GM12878 (cell line): ENCODE measurements at regions not wholly inside any gene's neighbourhood (a gene's known extent, or its start where the extent isn't known, plus 50 kb on each side); places are given as distances from the start of the nearest gene placed in this dataset.

Source experiments
- ATAC-seq: fragments of 200-7000 bp; cut with Tn5 transposase; 3 replicates; pipeline ENCODE4 v1.9.1; 2020; ENCODE audit warnings: mild to moderate bottlenecking, moderate library complexity
- BruUV-seq: library from RNA; stranded (reverse); fragments of 400-500 nt; replicated peaks from 2 replicates; lab custom pipeline; 2021; lab: Mats Ljungman, UMichigan
- CTCF ChIA-PET: fragments of 300-600 bp; sonication (Branson Sonifier 250); formaldehyde crosslinking; extraction: SDS; loops from one replicate; lab custom pipeline; 2021; ENCODE audit warnings: inconsistent platforms; lab: Yijun Ruan, JAX
- POLR2A ChIA-PET: fragments of 350-600 bp; formaldehyde crosslinking; extraction: SDS; loops from one replicate; lab custom pipeline; 2021; ENCODE audit warnings: inconsistent platforms; lab: Charles Lee
- RAD21 ChIA-PET: fragments of 300-600 bp; sonication (Branson Sonifier 250); formaldehyde crosslinking; loops from one replicate; lab custom pipeline; 2023; ENCODE audit warnings: antibody characterized with exemption; ENCODE audit not compliant: unreplicated experiment; lab: Charles Lee
- SMC1A ChIA-PET: fragments of 300-600 bp; sonication (Branson Sonifier 250); formaldehyde crosslinking; loops from one replicate; lab custom pipeline; 2023; ENCODE audit not compliant: unreplicated experiment, uncharacterized antibody; lab: Charles Lee
- DNase-seq: peaks from one replicate; pipeline ENCODE4 v3.0.0-alpha.2; 2011; ENCODE audit warnings: low read depth, low spot score
- FAIRE-seq: peaks from 3 replicates; lab custom pipeline; 2011; peaks lifted over from hg19 to GRCh38; lab: Jason Lieb, UNC
- H2AFZ ChIP-seq: 2 replicates; pipeline ENCODE4 v1.6.0; 2011; ENCODE audit warnings: low read depth, low read length, control low read depth; ENCODE audit not compliant: control insufficient read depth
- H3K27ac ChIP-seq: 2 replicates; pipeline ENCODE4 v1.5.1; 2011; ENCODE audit warnings: control low read depth; ENCODE audit not compliant: control insufficient read depth, insufficient read depth
- H3K27me3 ChIP-seq, 2 experiments: replicated peaks in 1 of 2; 2 replicates each; pipeline versions ENCODE4 v1.6.0 to v1.6.1; 2011; ENCODE audit warnings: low read length in 1 of 2; ENCODE audit not compliant: control insufficient read depth in 2 of 2, insufficient read depth in 2 of 2
- H3K36me3 ChIP-seq, 2 experiments: 2 replicates each; pipeline ENCODE4 v1.5.1; 2011; ENCODE audit warnings: low read length in 1 of 2; ENCODE audit not compliant: control insufficient read depth in 2 of 2, insufficient read depth in 2 of 2
- H3K4me1 ChIP-seq: 2 replicates; pipeline ENCODE4 v1.6.1; 2011; ENCODE audit warnings: mild to moderate bottlenecking, low read length, moderate library complexity, mixed read lengths; ENCODE audit not compliant: control insufficient read depth, insufficient read depth
- H3K4me2 ChIP-seq: 2 replicates; pipeline ENCODE4 v1.6.0; 2011; ENCODE audit warnings: control low read depth; ENCODE audit not compliant: control insufficient read depth, insufficient read depth
- H3K4me3 ChIP-seq: fragments of 200-600 bp; sonication (generic); 2 replicates; pipeline ENCODE4 v1.5.1; 2016
- H3K79me2 ChIP-seq: 2 replicates; pipeline ENCODE4 v1.6.0; 2011; ENCODE audit warnings: low read length; ENCODE audit not compliant: control insufficient read depth, insufficient read depth
- H3K9ac ChIP-seq: 2 replicates; pipeline ENCODE4 v1.8.0; 2011; ENCODE audit warnings: low read length, control low read depth, mixed read lengths; ENCODE audit not compliant: control insufficient read depth, insufficient read depth
- H3K9me3 ChIP-seq: replicated peaks from 3 replicates; pipeline ENCODE4 v1.5.1; 2011; ENCODE audit warnings: mild to moderate bottlenecking, low read length; ENCODE audit not compliant: control insufficient read depth, insufficient read depth
- H4K20me1 ChIP-seq: 2 replicates; pipeline ENCODE4 v1.6.0; 2011; ENCODE audit not compliant: control insufficient read depth, insufficient read depth
- ATF3 ChIP-seq: IDR thresholded peaks from 2 replicates; pipeline ENCODE4 v1.6.1; 2011; ENCODE audit warnings: low read depth, mild to moderate bottlenecking, low read length, moderate library complexity, borderline replicate concordance; ENCODE audit errors: extremely low read depth
- EED ChIP-seq: sonication (generic); IDR thresholded peaks from 2 replicates; pipeline ENCODE4 v1.6.1; 2016; ENCODE audit warnings: antibody characterized with exemption, low read depth
- HDAC6 ChIP-seq: fragments of 200-600 bp; sonication (generic); IDR thresholded peaks from one replicate; pipeline ENCODE4 v1.8.0; 2017; ENCODE audit warnings: antibody characterized with exemption; ENCODE audit not compliant: unreplicated experiment
- MAX ChIP-seq: IDR thresholded peaks from 2 replicates; pipeline ENCODE4 v1.6.1; 2012; ENCODE audit warnings: low read depth, low read length, improper control_type of control experiment
- MLLT1 ChIP-seq: fragments of 450-650 bp; IDR thresholded peaks from 2 replicates; pipeline ENCODE4 v1.6.1; 2016; ENCODE audit warnings: mild to moderate bottlenecking
- NBN ChIP-seq: fragments of 450-650 bp; IDR thresholded peaks from 2 replicates; pipeline ENCODE4 v1.6.1; 2016
- NKRF ChIP-seq: fragments of 450-650 bp; conservative IDR thresholded peaks from 2 replicates; pipeline ENCODE4 v1.6.1; 2017; ENCODE audit warnings: mild to moderate bottlenecking, moderate library complexity
- RBBP5 ChIP-seq: fragments of 200-600 bp; sonication (generic); conservative IDR thresholded peaks from 2 replicates; pipeline ENCODE4 v1.6.1; 2016
- TAF1 ChIP-seq: IDR thresholded peaks from 2 replicates; pipeline ENCODE4 v1.6.1; 2011; ENCODE audit warnings: mild to moderate bottlenecking, low read depth, low read length, borderline replicate concordance
- TARDBP ChIP-seq: IDR thresholded peaks from 2 replicates; pipeline ENCODE4 v1.6.1; 2016; ENCODE audit warnings: borderline replicate concordance
- WRNIP1 ChIP-seq: IDR thresholded peaks from 2 replicates; pipeline ENCODE4 v1.6.1; 2011; ENCODE audit warnings: low read depth, low read length, improper control_type of control experiment, borderline replicate concordance
- ZSCAN29 ChIP-seq: fragments of 450-650 bp; IDR thresholded peaks from 2 replicates; pipeline ENCODE4 v1.6.1; 2017; ENCODE audit warnings: mild to moderate bottlenecking, moderate library complexity
- WGBS: methylation state at CpG from one replicate; pipeline ENCODE4 v1.1.6; 2016; ENCODE audit warnings: low lambda C conversion rate; ENCODE audit not compliant: insufficient replicate concordance, insufficient coverage; ENCODE audit errors: missing lambda C conversion rate; 5-methylcytosine and 5-hydroxymethylcytosine counted together
- in situ Hi-C: fragments of 300-500 bp; cut with MboI; formaldehyde crosslinking; loops from 9 replicates; pipeline ENCODE4 v1.14.3; 2018; ENCODE audit warnings: mixed read lengths
- intact Hi-C: fragments of 100-400 bp; cut with micrococcal nuclease; formaldehyde crosslinking; loops from one replicate; pipeline ENCODE4 v1.14.2; 2022; ENCODE audit not compliant: unreplicated experiment

- no peak for TF ChIP-seq ATF3
Measured at GRCh38 chr5:28386712-28387111, 1348.3 kb upstream of the CDH9 start (continued).

GRCh38 chr5:28380167-28380566, 1341.8 kb upstream of the CDH9 start:
- no peak for FAIRE-seq
- intact Hi-C loops, result no loop called here
- no peak overlapping the region for H3K4me3 ChIP-seq
- RAD21 ChIA-PET, result no interaction called here
- POLR2A ChIA-PET, result no interaction called here
- WGBS, result 26% methylated on average over 2 of the region's 2 CpGs
- no peak overlapping the region for H2AFZ ChIP-seq
- no peak for DNase-seq
- H3K27me3 ChIP-seq, result no peaks in the 10 kb centered on the region
- H4K20me1 ChIP-seq, result no peaks in the 10 kb centered on the region
- no peaks in the 10 kb centered on the region for H3K4me1 ChIP-seq
- no peak overlapping the region for H3K4me2 ChIP-seq
- CTCF ChIA-PET, result no interaction called here
- TF ChIP-seq ZSCAN29, result no peak
- TF ChIP-seq, all 136 proteins: peak for 0
- in situ Hi-C loops, result no loop called here
- H3K27ac ChIP-seq, result no peak overlapping the region
- BruUV-seq, result no TSS peak
- H3K79me2 ChIP-seq, result no peaks in the 10 kb centered on the region
- SMC1A ChIA-PET, result no interaction called here
- H3K36me3 ChIP-seq, result no peaks in the 10 kb centered on the region
- no peak for ATAC-seq
- no peaks in the 10 kb centered on the region for H3K9me3 ChIP-seq
- no peak overlapping the region for H3K9ac ChIP-seq

GRCh38 chr5:28374492-28374967, 1336.1 kb upstream of the CDH9 start:
- intact Hi-C loops, result no loop called here
- H3K9me3 ChIP-seq, result no peaks in the 10 kb centered on the region
- no peaks in the 10 kb centered on the region for H3K36me3 ChIP-seq
- POLR2A ChIA-PET, result no interaction called here
- H3K4me2 ChIP-seq, result no peak overlapping the region
- DNase-seq (no peak), ATAC-seq (no peak), FAIRE-seq (no peak)
- H3K79me2 ChIP-seq, result no peaks in the 10 kb centered on the region
- H3K27me3 ChIP-seq, result no peaks in the 10 kb centered on the region
- in situ Hi-C loops, result no loop called here
- H3K9ac ChIP-seq, result no peak overlapping the region
- WGBS, result 23% methylated on average over 3 of the region's 3 CpGs
- BruUV-seq, result no TSS peak
- no peak overlapping the region for H2AFZ ChIP-seq
- CTCF ChIA-PET, result no interaction called here
- RAD21 ChIA-PET, result no interaction called here
- SMC1A ChIA-PET, result no interaction called here
- H3K4me3 ChIP-seq, result no peak overlapping the region
- no peaks in the 10 kb centered on the region for H4K20me1 ChIP-seq
- H3K27ac ChIP-seq, result no peak overlapping the region
- no peaks in the 10 kb centered on the region for H3K4me1 ChIP-seq
- TF ChIP-seq HDAC6, result no peak
- TF ChIP-seq EED, result no peak
- TF ChIP-seq MLLT1, result no peak
- no peak for TF ChIP-seq MAX
- TF ChIP-seq RBBP5, result no peak
- TF ChIP-seq TARDBP, result no peak
- no peak for TF ChIP-seq TAF1
- TF ChIP-seq NKRF, result no peak
- TF ChIP-seq WRNIP1, result no peak
- no peak for TF ChIP-seq NBN
